H1 (cell line): ENCODE measurements at regions not wholly inside any gene's neighbourhood (a gene's known extent, or its start where the extent isn't known, plus 50 kb on each side); places are given as distances from the start of the nearest gene placed in this dataset.

Experiments
- microRNA-seq, 2 experiments: library from miRNA; unstranded; fragments of <30 nt; microRNA quantifications; one replicate each; pipeline versions ENCODE4 to v1.2.0, GENCODE V29; 2016 to 2020; ENCODE audit warnings: borderline microRNAs expressed in 2 of 2, borderline number of aligned reads in 2 of 2, borderline replicate concordance in 1 of 2
- small RNA-seq: library from polyadenylated mRNA; stranded (forward); fragments of <200 nt; extraction: miRNeasy Mini kit (QIAGEN cat#:217004); gene quantifications from one replicate; pipeline ENCODE3, GENCODE V24; 2013; ENCODE audit not compliant: insufficient read depth

Small RNAs in the stretch of these regions (microRNA-seq; reads per million reads assigned to microRNA genes)
- gene MIR4452: 0 to 0.20 reads per million in 2 experiments

Small RNAs in the stretch of these regions (small RNA-seq; reads per million reads assigned to genes)
- gene MIR4452: 0.86 reads per million
